Astrocyte of the cerebellum (primary cell): ENCODE measurements at regions not wholly inside any gene's neighbourhood (a gene's known extent, or its start where the extent isn't known, plus 50 kb on each side); places are given as distances from the start of the nearest gene placed in this dataset.

Source experiments
- DNase-seq: peaks from one replicate; pipeline ENCODE4 v3.0.0-alpha.2; 2011; ENCODE audit warnings: low read depth
- H3K4me3 ChIP-seq: 2 replicates; pipeline ENCODE4 v1.5.1; 2011; ENCODE audit warnings: mild to moderate bottlenecking, low read depth, low read length, moderate library complexity
- in situ Hi-C: cut with HindIII; loops from 2 replicates; pipeline ENCODE4 v1.10.0; 2017; ENCODE audit warnings: low sequenced_read_pairs
- TF ChIP-seq, protein P1 (sequence below): IDR thresholded peaks from 2 replicates; pipeline ENCODE4 v1.5.1; 2012; ENCODE audit warnings: low read length, low read depth, moderate library complexity, mild to moderate bottlenecking; ENCODE audit errors: missing control alignments

DNA sequence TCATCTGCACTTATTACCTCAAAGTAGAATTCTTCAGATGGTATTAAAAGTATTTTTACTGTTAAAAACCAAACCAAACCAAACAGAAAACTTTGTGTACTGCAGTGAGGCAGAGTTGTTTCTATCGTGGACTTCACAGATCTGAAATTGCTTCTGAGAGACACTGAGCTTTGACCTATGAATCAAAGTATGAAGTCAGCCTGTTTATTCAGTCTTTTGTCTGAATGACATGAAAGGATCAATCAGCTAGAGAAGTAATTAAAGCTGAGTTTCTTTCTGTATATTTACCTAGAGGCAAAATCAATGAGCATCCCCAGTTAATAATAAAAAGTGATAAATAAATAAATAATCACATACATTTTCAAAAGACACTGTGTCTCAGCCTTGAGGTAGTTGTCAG lies 2121.0 kb downstream of the PCDH7 start:
- DNase-seq: no peak
- TF ChIP-seq, protein P1, sequence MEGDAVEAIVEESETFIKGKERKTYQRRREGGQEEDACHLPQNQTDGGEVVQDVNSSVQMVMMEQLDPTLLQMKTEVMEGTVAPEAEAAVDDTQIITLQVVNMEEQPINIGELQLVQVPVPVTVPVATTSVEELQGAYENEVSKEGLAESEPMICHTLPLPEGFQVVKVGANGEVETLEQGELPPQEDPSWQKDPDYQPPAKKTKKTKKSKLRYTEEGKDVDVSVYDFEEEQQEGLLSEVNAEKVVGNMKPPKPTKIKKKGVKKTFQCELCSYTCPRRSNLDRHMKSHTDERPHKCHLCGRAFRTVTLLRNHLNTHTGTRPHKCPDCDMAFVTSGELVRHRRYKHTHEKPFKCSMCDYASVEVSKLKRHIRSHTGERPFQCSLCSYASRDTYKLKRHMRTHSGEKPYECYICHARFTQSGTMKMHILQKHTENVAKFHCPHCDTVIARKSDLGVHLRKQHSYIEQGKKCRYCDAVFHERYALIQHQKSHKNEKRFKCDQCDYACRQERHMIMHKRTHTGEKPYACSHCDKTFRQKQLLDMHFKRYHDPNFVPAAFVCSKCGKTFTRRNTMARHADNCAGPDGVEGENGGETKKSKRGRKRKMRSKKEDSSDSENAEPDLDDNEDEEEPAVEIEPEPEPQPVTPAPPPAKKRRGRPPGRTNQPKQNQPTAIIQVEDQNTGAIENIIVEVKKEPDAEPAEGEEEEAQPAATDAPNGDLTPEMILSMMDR: no peak
- in situ Hi-C loops: no loop called here

DNA sequence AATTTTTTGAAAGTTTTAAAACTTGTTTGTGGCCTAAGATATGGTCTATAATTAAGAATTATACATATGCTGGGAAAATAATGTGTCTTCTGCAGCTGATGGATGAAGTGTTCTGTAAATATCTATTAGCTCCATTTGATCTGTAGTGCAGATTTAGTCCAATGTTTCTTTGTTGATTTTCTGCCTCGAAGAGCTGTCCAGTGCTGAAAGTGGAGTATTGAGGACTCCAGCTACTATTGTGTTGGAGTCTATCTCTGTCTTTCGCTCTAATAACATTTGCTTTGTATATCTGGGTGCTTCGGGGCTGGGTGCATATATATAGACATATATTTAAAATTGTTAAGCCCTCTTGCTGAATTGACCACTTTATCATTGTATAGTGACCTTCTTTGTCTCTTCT lies 2127.3 kb downstream of the PCDH7 start:
- TF ChIP-seq, protein P1: no peak
- in situ Hi-C loops: no loop called here
- no peak for DNase-seq
- H3K4me3 ChIP-seq: no peak overlapping the region

More for the DNA sequence above, 2121.0 kb downstream of the PCDH7 start:
- no peak overlapping the region for H3K4me3 ChIP-seq

DNA sequence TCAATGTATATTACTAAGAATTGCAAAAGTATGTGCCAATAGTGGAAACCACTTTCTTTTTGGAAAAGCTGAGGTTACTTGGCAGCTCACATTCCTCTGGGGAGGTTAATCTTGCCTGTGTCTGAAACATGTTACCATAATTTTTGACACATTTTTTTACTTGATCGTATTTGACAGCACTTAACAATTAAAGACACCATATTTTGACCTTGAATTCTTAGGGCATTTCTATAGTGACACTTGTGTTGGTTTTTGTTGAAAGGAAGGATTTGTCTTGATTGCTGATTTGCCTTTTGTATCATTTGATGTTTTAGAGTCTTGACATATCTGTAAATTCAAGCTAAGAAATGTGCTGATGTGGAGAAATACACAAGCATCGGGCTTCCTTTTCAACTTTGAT lies 2135.5 kb downstream of the PCDH7 start:
- no peak for DNase-seq
- in situ Hi-C loops: no loop called here
- H3K4me3 ChIP-seq: no peak overlapping the region
- TF ChIP-seq, protein P1: no peak

DNA sequence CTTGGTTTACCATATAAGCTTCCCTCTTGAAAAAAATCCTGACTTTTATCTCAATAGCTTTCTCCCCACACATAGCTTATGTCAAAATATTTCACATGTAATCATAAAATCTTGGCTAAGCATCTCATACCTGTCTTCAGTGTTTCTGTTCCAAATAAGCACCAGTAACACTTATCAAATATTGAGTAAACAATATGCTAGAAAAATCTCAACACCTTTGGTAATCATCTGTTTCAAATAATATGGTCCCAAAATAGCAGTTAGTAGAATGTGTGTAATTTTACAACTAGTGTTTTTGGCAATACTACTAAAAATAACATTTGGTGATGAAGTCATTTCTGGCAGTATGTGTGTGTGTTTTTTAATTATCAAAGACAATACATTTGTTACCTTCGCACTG lies 2138.2 kb downstream of the PCDH7 start:
- in situ Hi-C loops: no loop called here
- H3K4me3 ChIP-seq: no peak overlapping the region
- no peak for DNase-seq
- TF ChIP-seq, protein P1: no peak

DNA sequence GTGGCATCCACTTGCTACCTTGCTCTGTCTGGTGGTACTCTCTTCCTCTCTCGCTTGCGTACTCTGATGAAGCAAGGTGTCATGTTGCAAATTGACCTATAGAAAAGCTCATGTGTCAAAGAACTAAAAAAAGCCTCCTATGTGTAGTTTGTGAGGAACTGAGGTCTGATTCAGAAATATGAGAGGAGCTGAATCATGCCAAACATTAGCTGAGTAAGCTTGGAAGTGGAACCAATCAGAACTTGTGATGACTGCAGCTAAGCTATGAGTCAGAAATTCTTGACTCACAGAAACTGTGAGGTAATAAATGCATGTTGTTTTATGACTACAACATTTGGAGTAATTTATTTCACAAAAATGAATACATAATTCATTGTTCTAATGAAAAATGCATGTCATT lies 2138.8 kb downstream of the PCDH7 start:
- no peak overlapping the region for H3K4me3 ChIP-seq
- peak; percentile 32 for DNase-seq
- in situ Hi-C loops: no loop called here
- TF ChIP-seq, protein P1: no peak

DNA sequence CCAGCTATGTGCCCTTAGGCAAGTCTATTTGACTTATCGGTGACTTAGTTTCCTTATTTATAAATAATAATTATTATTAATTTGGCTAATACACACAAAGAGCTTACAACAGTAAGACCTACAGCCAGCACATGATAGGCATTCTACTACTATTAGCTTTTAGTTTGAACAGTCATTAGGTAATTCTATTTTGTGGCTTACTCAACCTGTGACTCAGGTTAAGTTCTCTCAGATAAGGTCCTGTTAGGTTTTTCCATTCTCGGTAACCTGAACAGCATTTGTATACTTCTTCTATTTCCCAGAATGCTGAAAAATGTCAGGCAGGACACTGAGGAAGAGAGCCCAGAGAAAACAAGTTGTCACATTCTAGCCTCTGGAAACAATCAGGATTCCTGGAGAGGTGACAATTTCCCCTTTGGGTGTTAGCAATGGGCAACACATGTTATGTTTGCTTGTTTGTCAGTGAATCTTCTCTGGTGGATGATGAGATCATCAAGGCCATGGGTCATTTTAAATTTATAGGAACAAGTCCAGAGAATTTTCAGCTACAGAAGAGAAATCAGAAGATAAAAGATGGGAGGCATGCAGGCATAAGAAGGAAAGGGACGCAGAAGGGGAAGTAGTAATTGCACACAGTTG lies 2144.7 kb downstream of the PCDH7 start:
- no peak overlapping the region for H3K4me3 ChIP-seq
- DNase-seq: no peak
- TF ChIP-seq, protein P1: no peak
- in situ Hi-C loops: no loop called here
